SK-N-SH (cell line): ENCODE measurements at regions not wholly inside any gene's neighbourhood (a gene's known extent, or its start where the extent isn't known, plus 50 kb on each side); places are given as distances from the start of the nearest gene placed in this dataset.

ENCODE experiments used
- ELF1 ChIP-seq: IDR thresholded peaks from 2 replicates; pipeline ENCODE4 v1.4.0; 2012
- EP300 ChIP-seq, 2 experiments: IDR thresholded peaks; 2 replicates each; pipeline versions ENCODE4 v1.4.0 to v1.6.1; 2012; ENCODE audit warnings: borderline replicate concordance in 1 of 2, low read depth in 1 of 2, low read length in 1 of 2
- EZH2phosphoT487 ChIP-seq: fragments of 200-600 bp; sonication (generic); IDR thresholded peaks from 2 replicates; pipeline ENCODE4 v1.6.1; 2017; ENCODE audit warnings: low read depth, mixed run types, mild to moderate bottlenecking, antibody characterized with exemption, moderate library complexity, borderline replicate concordance
- NFIC ChIP-seq: IDR thresholded peaks from 2 replicates; pipeline ENCODE4 v1.4.0; 2012; ENCODE audit warnings: borderline replicate concordance
- TEAD4 ChIP-seq: IDR thresholded peaks from 2 replicates; pipeline ENCODE4 v1.4.0; 2012; ENCODE audit warnings: mild to moderate bottlenecking, borderline replicate concordance; ENCODE audit not compliant: insufficient read depth
- TF ChIP-seq, protein P1 (sequence below): fragments of 200-600 bp; sonication (generic); IDR thresholded peaks from 2 replicates; pipeline ENCODE4 v1.6.1; 2017; ENCODE audit warnings: antibody characterized with exemption, mild to moderate bottlenecking, moderate library complexity

DNA sequence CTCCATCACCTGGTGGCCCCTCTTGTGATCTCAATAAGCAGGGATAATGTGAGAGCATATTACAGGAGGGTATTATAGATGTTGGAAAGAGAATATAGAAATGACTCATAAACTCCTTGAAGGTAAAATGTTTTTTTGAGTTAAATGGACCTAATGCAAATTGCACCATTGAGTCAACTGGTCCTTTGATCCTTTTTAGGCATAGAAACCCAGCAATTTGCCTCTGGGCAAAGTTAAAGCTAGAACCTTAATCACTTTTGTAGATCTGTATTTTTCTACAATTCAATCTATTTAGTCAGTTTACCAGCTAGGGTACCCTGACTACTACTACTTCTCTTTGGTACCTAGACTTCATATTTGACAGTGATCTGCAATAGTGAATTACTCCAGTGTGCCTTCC lies 71.8 kb upstream of the RNF152 start:
- TF ChIP-seq, protein P1, sequence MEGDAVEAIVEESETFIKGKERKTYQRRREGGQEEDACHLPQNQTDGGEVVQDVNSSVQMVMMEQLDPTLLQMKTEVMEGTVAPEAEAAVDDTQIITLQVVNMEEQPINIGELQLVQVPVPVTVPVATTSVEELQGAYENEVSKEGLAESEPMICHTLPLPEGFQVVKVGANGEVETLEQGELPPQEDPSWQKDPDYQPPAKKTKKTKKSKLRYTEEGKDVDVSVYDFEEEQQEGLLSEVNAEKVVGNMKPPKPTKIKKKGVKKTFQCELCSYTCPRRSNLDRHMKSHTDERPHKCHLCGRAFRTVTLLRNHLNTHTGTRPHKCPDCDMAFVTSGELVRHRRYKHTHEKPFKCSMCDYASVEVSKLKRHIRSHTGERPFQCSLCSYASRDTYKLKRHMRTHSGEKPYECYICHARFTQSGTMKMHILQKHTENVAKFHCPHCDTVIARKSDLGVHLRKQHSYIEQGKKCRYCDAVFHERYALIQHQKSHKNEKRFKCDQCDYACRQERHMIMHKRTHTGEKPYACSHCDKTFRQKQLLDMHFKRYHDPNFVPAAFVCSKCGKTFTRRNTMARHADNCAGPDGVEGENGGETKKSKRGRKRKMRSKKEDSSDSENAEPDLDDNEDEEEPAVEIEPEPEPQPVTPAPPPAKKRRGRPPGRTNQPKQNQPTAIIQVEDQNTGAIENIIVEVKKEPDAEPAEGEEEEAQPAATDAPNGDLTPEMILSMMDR: no peak
- TF ChIP-seq EP300 (IDR thresholded peaks at IDR 0.05; ENCODE audit: borderline replicate concordance in 1 of 2, low read depth in 1 of 2, low read length in 1 of 2): no peak
- TF ChIP-seq ELF1: no peak
- TF ChIP-seq NFIC: no peak
- TF ChIP-seq TEAD4: no peak
- TF ChIP-seq EZH2phosphoT487: no peak
